ENCODE measurements at regions not wholly inside any gene's neighbourhood (a gene's known extent, or its start where the extent isn't known, plus 50 kb on each side); places are given as distances from the start of the nearest gene placed in this dataset.

DNA sequence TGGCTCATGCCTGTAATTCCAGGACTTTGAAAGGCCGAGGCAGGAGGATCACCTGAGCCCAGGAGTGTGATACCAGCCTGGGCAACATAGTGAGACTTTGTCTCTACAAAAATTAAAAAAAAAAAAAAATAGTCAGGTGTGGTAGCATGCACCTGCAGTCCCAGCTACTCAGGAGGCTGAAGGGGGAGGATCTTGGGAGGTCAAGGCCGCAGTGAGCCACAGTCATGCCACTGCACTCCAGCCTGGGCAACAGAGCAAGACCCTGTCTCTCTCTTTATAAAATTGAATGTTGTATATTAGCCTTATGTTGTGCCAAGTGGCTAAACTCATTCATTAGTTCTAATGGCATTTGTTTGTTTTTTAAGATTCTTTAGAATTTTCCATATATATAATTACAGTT, 207.7 kb upstream of the COPS8 start:
- TF ChIP-seq, protein P1, sequence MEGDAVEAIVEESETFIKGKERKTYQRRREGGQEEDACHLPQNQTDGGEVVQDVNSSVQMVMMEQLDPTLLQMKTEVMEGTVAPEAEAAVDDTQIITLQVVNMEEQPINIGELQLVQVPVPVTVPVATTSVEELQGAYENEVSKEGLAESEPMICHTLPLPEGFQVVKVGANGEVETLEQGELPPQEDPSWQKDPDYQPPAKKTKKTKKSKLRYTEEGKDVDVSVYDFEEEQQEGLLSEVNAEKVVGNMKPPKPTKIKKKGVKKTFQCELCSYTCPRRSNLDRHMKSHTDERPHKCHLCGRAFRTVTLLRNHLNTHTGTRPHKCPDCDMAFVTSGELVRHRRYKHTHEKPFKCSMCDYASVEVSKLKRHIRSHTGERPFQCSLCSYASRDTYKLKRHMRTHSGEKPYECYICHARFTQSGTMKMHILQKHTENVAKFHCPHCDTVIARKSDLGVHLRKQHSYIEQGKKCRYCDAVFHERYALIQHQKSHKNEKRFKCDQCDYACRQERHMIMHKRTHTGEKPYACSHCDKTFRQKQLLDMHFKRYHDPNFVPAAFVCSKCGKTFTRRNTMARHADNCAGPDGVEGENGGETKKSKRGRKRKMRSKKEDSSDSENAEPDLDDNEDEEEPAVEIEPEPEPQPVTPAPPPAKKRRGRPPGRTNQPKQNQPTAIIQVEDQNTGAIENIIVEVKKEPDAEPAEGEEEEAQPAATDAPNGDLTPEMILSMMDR (IDR thresholded peaks at IDR 0.05), result no peak
- no peak for TF ChIP-seq POLR2A (IDR thresholded peaks at IDR 0.05)
- TF ChIP-seq POLR2AphosphoS5 (IDR thresholded peaks at IDR 0.05), result no peak
- TF ChIP-seq EP300 (IDR thresholded peaks at IDR 0.05; ENCODE audit: low read depth), result no peak
